CD14-positive monocyte (primary cell): ENCODE measurements at regions not wholly inside any gene's neighbourhood (a gene's known extent, or its start where the extent isn't known, plus 50 kb on each side); places are given as distances from the start of the nearest gene placed in this dataset.

Source experiments
- DNase-seq, 3 donors: peaks; one replicate each; pipeline ENCODE4 v3.0.0-alpha.2; 2011 to 2022
- H2AFZ ChIP-seq: 2 replicates; pipeline ENCODE4 v1.6.0; 2012; ENCODE audit warnings: mild to moderate bottlenecking, low read depth, low read length, inconsistent platforms; ENCODE audit not compliant: insufficient read depth, poor library complexity, severe bottlenecking
- H3K27ac ChIP-seq, 2 donors: 1 replicate in 1 of 2; 2 replicates in 1 of 2; pipeline ENCODE4 v1.5.1; 2012 to 2013; ENCODE audit warnings: low read length in 2 of 2, control low read depth in 1 of 2, inconsistent platforms in 1 of 2, low read depth in 1 of 2, mild to moderate bottlenecking in 1 of 2
- H3K27me3 ChIP-seq, 2 donors: one replicate each; pipeline versions ENCODE4 v1.6.0 to v1.6.1; 2011 to 2013; ENCODE audit warnings: low read length in 2 of 2; ENCODE audit not compliant: control insufficient read depth in 2 of 2, insufficient read depth in 2 of 2
- H3K36me3 ChIP-seq, 2 donors: replicated peaks in 1 of 2; 1 replicate in 1 of 2; 2 replicates in 1 of 2; pipeline versions ENCODE4 v1.5.1 to v1.6.1; 2012 to 2013; ENCODE audit warnings: low read length in 2 of 2, control low read depth in 1 of 2, inconsistent platforms in 1 of 2, mild to moderate bottlenecking in 1 of 2; ENCODE audit not compliant: insufficient read depth in 2 of 2, control insufficient read depth in 1 of 2
- H3K4me1 ChIP-seq, 2 donors: 1 replicate in 1 of 2; 2 replicates in 1 of 2; pipeline versions ENCODE4 v1.5.1 to v1.6.1; 2012 to 2013; ENCODE audit warnings: low read length in 2 of 2, control low read depth in 1 of 2, inconsistent platforms in 1 of 2, mild to moderate bottlenecking in 1 of 2, moderate library complexity in 1 of 2; ENCODE audit not compliant: insufficient read depth in 2 of 2, control insufficient read depth in 1 of 2
- H3K4me2 ChIP-seq: replicated peaks from 2 replicates; pipeline ENCODE3; 2012; ENCODE audit warnings: low read length, moderate library complexity, mild to moderate bottlenecking; ENCODE audit not compliant: poor library complexity, severe bottlenecking; ENCODE audit errors: extremely low read depth
- H3K4me3 ChIP-seq, 3 experiments: fragments of 200-600 bp in 1 of 3; sonication (generic) in 1 of 3; replicated peaks in 1 of 3; 1 replicate in 2 of 3; 2 replicates in 1 of 3; pipeline ENCODE4 v1.5.1; 2011 to 2013; ENCODE audit warnings: low read length in 3 of 3, mild to moderate bottlenecking in 3 of 3, control low read depth in 2 of 3, low read depth in 2 of 3, inconsistent platforms in 1 of 3, moderate library complexity in 1 of 3
- H3K79me2 ChIP-seq: 2 replicates; pipeline ENCODE4 v1.6.0; 2012; ENCODE audit warnings: mild to moderate bottlenecking, control low read depth, inconsistent platforms, low read length, moderate library complexity; ENCODE audit not compliant: insufficient read depth
- H3K9ac ChIP-seq: 2 replicates; pipeline ENCODE4 v1.6.0; 2017; ENCODE audit warnings: low read length, mild to moderate bottlenecking; ENCODE audit not compliant: insufficient read depth, poor library complexity, severe bottlenecking
- H3K9me3 ChIP-seq, 2 donors: replicated peaks in 1 of 2; 1 replicate in 1 of 2; 2 replicates in 1 of 2; pipeline versions ENCODE4 v1.5.1 to v1.6.1; 2012 to 2013; ENCODE audit warnings: low read length in 2 of 2, control low read depth in 1 of 2; ENCODE audit not compliant: control insufficient read depth in 1 of 2, insufficient read depth in 1 of 2
- H4K20me1 ChIP-seq: 2 replicates; pipeline ENCODE4 v1.6.0; 2012; ENCODE audit warnings: mild to moderate bottlenecking, low read length, control low read depth, moderate library complexity; ENCODE audit not compliant: insufficient read depth
- H3K27ac Mint-ChIP-seq, 7 donors: one replicate each; pipeline ENCODE4 v1.8.0; 2020; ENCODE audit warnings: mild to moderate bottlenecking in 7 of 7, mixed read lengths in 7 of 7, moderate library complexity in 6 of 7, inconsistent platforms in 2 of 7
- H3K27me3 Mint-ChIP-seq, 3 donors: one replicate each; pipeline ENCODE4 v1.8.0; 2021 to 2022; ENCODE audit warnings: low read depth in 3 of 3, mild to moderate bottlenecking in 3 of 3, mixed read lengths in 3 of 3, moderate library complexity in 3 of 3, inconsistent platforms in 1 of 3
- H3K36me3 Mint-ChIP-seq, 2 donors: one replicate each; pipeline ENCODE4 v1.8.0; 2020; ENCODE audit warnings: mixed read lengths in 2 of 2, inconsistent platforms in 1 of 2, mild to moderate bottlenecking in 1 of 2
- H3K4me1 Mint-ChIP-seq: one replicate; pipeline ENCODE4 v1.8.0; 2020; ENCODE audit warnings: mild to moderate bottlenecking, mixed read lengths
- H3K4me3 Mint-ChIP-seq, 2 donors: one replicate each; pipeline ENCODE4 v1.8.0; 2020; ENCODE audit warnings: mild to moderate bottlenecking in 2 of 2, mixed read lengths in 2 of 2, moderate library complexity in 1 of 2
- H3K9me3 Mint-ChIP-seq, 7 donors: one replicate each; pipeline ENCODE4 v1.8.0; 2020 to 2022; ENCODE audit warnings: mixed read lengths in 7 of 7, mild to moderate bottlenecking in 6 of 7, moderate library complexity in 6 of 7, inconsistent platforms in 2 of 7
- WGBS: methylation state at CpG from one replicate; pipeline ENCODE4 v1.1.5; 2013; ENCODE audit warnings: missing lambda C conversion rate; ENCODE audit not compliant: insufficient coverage; 5-methylcytosine and 5-hydroxymethylcytosine counted together
- intact Hi-C, 2 donors: fragments of 100-400 bp; cut with micrococcal nuclease; formaldehyde crosslinking; loops; one replicate each; pipeline versions ENCODE4 v1.15.0 to v1.15.1; 2023
- TF ChIP-seq, protein P1 (sequence below): fragments of 200-600 bp; IDR thresholded peaks from one replicate; pipeline ENCODE4 v1.8.0; 2022; ENCODE audit warnings: antibody characterized with exemption, mild to moderate bottlenecking

DNA sequence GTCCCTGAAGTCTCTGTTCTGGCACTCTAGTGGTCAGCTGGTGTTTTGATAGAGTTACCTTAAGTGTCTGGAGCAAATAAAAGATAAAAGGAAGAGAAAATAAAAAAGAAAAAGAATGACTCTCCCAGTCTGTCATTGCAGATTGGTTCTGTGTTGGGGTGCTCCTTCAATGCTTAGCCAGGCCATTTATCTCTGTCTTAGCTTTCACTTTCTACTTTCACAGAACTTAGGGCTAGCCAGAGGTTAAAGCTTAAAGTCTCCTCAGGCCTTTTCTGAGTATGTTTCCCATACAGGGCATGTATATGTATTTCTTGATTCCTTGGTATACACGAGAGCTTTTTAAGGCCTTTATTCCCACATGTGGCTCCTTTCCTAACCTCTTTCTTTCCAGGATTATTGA is 83.1 kb upstream of the TEX13D start:
- intact Hi-C loops: no loop called here
- H3K27me3 ChIP-seq: no peaks in the 10 kb centered on the region
- H3K36me3 Mint-ChIP-seq: no peaks in the 10 kb centered on the region
- H3K4me3 ChIP-seq: no peak overlapping the region
- H3K4me1 ChIP-seq: no peaks in the 10 kb centered on the region
- H3K9ac ChIP-seq: no peak overlapping the region
- DNase-seq: no peak
- no peak overlapping the region for H3K4me2 ChIP-seq
- H3K27ac Mint-ChIP-seq: no peak overlapping the region
- H3K36me3 ChIP-seq: no peaks in the 10 kb centered on the region
- no peaks in the 10 kb centered on the region for H3K79me2 ChIP-seq
- H3K27me3 Mint-ChIP-seq: peaks cover 0 to 2% (median 0%) of the 10 kb centered on the region in 3 donors
- no peak overlapping the region for H2AFZ ChIP-seq
- H3K4me1 Mint-ChIP-seq: peaks cover 4% of the 10 kb centered on the region
- no peaks in the 10 kb centered on the region for H3K9me3 ChIP-seq
- H3K27ac ChIP-seq: no peak overlapping the region
- peaks cover 0 to 6% (median 3%) of the 10 kb centered on the region in 7 donors for H3K9me3 Mint-ChIP-seq
- TF ChIP-seq, protein P1, sequence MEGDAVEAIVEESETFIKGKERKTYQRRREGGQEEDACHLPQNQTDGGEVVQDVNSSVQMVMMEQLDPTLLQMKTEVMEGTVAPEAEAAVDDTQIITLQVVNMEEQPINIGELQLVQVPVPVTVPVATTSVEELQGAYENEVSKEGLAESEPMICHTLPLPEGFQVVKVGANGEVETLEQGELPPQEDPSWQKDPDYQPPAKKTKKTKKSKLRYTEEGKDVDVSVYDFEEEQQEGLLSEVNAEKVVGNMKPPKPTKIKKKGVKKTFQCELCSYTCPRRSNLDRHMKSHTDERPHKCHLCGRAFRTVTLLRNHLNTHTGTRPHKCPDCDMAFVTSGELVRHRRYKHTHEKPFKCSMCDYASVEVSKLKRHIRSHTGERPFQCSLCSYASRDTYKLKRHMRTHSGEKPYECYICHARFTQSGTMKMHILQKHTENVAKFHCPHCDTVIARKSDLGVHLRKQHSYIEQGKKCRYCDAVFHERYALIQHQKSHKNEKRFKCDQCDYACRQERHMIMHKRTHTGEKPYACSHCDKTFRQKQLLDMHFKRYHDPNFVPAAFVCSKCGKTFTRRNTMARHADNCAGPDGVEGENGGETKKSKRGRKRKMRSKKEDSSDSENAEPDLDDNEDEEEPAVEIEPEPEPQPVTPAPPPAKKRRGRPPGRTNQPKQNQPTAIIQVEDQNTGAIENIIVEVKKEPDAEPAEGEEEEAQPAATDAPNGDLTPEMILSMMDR: no peak
- WGBS: no CpG with 5 or more reads among the region's 1 CpG
- no peaks in the 10 kb centered on the region for H4K20me1 ChIP-seq
- H3K4me3 Mint-ChIP-seq: no peak overlapping the region

GRCh38 chrX:124250835-124251437 is 81.5 kb upstream of the TEX13D start:
- Histone ChIP-seq H3K27me3 (no peaks in the 10 kb centered on the region), H3K27ac (no peak overlapping the region), H3K4me3 (no peak overlapping the region), H2AFZ (no peak overlapping the region), H3K4me1 (no peaks in the 10 kb centered on the region), H3K9ac (no peak overlapping the region), H3K4me2 (no peak overlapping the region), H3K9me3 (no peaks in the 10 kb centered on the region), H4K20me1 (no peaks in the 10 kb centered on the region), H3K36me3 (no peaks in the 10 kb centered on the region), H3K79me2 (no peaks in the 10 kb centered on the region)
- Mint-ChIP-seq H3K36me3 (no peaks in the 10 kb centered on the region), H3K27me3 (peaks cover 0 to 2% (median 0%) of the 10 kb centered on the region in 3 donors), H3K9me3 (peaks cover 0 to 6% (median 3%) of the 10 kb centered on the region in 7 donors), H3K4me1 (peaks cover 4% of the 10 kb centered on the region), H3K27ac (no peak overlapping the region), H3K4me3 (no peak overlapping the region)
- no peak for DNase-seq
- intact Hi-C loops: no loop called here
- TF ChIP-seq, protein P1: no peak
